Stimulated activated CD4-positive, alpha-beta T cell treated with anti-CD3 and anti-CD28 coated beads, Interleukin-12 subunit alpha, Interleukin-12 subunit beta, amount 100 ng/mL, for 4 hours (primary cell): ENCODE measurements at regions not wholly inside any gene's neighbourhood (a gene's known extent, or its start where the extent isn't known, plus 50 kb on each side); places are given as distances from the start of the nearest gene placed in this dataset.
"Not testable (repeated sequence)": the region's sequence is repeated elsewhere in the genome, so short reads cannot be mapped to it uniquely, and the experiment has no call there.

Experiments used
- DNase-seq: peaks from one replicate; pipeline ENCODE4 v3.0.0-alpha.2; 2020

DNA sequence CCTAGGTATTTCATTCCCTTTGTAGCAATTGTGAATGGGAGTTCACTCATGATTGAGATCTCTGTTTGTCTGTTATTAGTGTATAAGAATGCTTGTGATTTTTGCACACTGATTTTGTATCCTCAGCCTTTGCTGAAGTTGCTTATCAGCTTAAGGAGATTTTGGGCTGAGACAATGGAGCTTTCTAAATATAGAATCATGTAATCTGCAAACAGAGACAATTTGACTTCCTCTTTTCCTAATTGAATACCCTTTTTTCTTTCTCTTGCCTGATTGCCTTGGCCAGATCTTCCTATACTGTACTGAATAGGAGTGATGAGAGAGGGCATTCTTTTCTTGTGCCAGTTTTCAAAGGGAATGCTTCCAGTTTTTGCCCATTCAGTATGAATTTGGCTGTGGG, 398.1 kb downstream of the SRGAP2C start:
- DNase-seq = not testable (repeated sequence)

DNA sequence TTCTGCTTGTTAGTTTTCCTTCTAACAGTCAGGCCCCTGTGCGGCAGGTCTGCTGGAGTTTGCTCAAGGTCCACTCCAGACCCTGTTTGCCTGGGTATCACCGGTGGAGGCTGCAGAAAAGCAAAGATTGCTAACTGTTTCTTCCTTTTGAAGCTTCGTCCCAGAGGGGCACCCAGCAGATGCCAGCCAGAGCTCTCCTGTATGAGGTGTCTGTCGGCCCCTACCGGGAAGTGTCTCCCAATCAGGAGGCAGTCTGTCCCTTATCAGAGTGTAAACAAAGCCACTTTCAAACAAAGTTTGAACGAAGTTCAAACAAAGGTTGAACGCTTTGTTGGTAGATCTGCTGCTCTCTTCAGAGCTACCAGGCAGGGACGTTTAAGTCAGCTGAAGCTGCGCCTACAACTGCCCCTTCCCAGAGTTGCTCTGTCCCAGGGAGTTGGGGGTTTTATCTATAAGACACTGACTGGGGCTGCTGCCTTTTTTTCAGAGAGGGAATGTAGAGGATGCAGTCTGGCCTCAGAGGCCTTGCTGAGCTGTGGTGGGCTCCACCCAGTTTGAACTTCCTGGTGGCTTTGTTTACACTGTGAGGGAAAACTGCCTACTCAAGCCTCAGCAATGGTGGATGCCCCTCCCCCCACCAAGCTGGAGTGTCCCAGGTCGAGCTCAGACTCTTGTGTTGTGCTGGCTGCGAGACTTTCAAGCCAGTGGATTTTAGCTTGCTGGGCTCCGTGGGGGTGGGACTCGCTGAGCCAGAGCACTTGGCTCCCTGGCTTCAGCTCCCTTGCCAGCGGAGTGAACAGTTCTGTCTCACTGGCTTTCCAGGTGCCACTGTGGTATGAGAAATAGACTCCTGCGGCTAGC, 401.8 kb downstream of the SRGAP2C start:
- DNase-seq = no peak

DNA sequence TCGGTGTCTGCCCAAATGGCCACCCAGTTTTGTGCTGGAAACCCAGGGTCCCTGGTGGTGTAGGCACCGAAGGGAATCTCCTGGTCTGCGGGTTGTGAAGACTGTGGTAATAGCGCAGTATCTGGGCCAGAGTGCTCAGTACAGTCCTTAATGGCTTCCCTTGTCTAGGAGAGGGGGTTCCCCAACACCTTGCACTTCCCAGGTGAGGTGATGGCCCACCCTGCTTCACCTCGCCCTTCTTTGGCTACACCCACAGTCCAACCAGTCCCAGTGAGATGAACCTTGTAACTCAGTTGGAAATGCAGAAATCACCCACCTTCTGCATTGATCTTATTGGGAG, 402.4 kb downstream of the SRGAP2C start:
- no peak for DNase-seq

DNA sequence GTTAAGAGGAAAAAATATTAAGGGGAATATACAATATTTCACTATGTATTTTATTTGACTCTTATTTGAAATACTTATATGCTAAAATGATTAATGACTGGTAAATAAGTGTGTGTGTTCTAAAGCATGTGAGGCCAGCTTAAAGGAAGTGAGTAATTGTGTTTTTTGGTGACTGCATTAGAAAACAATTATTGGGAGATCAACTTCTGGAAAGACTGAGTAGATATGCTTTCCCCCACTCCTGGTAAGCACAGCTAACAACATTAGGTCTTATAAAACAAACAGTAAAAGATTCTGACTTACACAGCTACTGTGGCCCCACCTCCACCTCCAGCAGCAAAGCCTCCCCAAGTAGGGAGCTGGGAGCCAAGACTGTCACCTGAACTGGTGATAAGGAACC, 403.0 kb downstream of the SRGAP2C start:
- DNase-seq = no peak

DNA sequence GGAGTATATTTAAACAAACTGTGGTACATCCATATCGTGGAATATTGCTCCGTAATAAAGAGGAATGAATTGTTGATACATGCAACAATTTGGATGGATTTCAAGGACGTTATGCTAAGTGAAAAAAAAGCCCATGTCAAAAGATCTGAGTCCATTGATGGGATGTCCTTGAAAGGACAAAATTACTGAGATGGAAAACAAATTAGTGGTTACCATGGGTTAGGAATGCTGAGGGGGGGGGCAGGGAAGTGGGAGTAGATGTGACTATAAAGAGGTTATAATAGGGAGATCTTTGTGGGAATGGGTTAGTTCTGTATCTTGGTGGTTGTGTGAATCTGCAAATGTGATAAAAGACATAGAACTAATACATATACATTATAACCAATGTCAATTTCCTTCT, 409.3 kb downstream of the SRGAP2C start:
- DNase-seq = no peak

DNA sequence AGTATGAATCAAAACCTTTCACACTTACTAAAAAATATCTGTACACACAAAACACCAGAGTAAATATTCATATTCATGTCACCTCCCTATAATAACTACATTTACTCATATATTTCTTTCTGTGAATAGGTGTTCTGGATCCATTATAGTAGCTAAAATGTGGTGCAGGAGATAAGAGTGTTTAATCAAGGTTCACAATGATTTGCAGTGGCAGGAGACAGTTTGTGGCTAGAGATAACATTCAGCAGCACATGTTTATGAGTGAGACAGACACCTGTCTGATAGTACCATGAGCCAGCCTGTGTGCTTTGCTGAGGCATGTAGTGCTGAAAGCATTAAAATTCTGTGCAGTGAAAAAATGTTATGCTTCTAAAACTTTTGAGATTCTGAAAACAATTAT, 410.3 kb downstream of the SRGAP2C start:
- no peak for DNase-seq

- DNase-seq = not testable (repeated sequence)
Observed at GRCh38 chr1:121604843-121605444, 420.2 kb downstream of the SRGAP2C start.

DNA sequence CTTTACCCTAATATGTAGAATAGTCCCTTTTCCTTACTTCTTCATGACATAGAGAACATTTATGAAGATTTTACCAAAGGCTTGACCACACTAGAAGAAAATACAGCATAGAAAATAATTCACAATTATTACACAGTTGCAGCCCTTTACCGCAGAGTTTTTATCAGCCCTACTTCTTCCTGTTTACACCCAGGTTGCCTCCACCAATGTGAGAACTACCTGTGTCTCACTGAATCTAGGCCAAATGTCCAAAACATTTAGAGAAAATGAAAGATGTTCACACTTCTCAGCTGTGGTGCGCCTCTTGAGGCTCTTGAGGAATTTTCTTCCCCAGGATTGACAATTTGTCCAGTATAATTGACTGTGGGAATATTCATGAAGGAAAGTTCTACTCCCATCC, 422.7 kb downstream of the SRGAP2C start:
- DNase-seq = not testable (repeated sequence)
